ENCODE measurements at regions not wholly inside any gene's neighbourhood (a gene's known extent, or its start where the extent isn't known, plus 50 kb on each side); places are given as distances from the start of the nearest gene placed in this dataset.

DNA sequence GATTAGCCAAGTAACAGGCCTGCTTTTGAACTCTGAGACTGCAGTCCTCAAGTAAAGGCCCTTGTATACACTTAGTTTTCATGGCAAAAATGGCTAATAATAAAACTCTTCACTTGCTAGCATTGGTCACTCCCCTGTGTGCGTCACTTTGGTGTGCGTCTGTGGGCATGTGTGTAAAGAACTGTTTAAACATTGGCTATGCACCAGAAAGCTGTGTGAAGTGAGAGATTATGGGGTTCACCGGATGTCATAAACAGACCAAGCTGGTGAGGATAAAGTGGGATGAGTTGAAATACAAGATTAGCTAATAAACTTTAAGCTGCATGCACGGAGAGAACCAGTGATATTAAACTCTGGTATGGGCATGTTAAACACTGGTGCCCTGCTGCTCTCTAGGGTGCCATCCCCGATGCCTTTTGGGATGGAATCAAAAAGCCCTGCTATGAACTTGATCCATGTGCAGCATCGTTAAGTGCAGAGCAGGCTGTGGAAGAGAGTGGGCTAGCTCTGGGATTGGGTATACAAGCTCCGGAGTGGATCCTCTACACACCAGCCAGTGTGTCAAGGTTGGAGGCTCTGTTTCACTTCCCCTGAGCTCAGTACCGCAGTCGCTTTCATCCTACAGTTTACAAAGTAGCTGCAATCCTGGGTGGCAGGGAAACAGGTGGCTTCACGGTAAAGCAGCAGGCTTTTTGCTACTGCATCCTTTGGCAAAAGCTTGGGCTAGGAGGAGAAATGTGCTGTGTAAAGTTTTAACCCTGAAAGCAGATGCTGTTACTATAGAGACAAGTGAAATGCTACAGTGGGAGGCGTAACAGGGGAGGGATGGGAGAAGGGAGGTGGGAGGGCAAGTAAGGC lies 108.3 kb upstream of the SLC4A4 start:
- TF ChIP-seq, protein P1, sequence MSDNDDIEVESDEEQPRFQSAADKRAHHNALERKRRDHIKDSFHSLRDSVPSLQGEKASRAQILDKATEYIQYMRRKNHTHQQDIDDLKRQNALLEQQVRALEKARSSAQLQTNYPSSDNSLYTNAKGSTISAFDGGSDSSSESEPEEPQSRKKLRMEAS (IDR thresholded peaks at IDR 0.05; ENCODE audit: low read depth, low read length), result no peak
- TF ChIP-seq, protein P2, sequence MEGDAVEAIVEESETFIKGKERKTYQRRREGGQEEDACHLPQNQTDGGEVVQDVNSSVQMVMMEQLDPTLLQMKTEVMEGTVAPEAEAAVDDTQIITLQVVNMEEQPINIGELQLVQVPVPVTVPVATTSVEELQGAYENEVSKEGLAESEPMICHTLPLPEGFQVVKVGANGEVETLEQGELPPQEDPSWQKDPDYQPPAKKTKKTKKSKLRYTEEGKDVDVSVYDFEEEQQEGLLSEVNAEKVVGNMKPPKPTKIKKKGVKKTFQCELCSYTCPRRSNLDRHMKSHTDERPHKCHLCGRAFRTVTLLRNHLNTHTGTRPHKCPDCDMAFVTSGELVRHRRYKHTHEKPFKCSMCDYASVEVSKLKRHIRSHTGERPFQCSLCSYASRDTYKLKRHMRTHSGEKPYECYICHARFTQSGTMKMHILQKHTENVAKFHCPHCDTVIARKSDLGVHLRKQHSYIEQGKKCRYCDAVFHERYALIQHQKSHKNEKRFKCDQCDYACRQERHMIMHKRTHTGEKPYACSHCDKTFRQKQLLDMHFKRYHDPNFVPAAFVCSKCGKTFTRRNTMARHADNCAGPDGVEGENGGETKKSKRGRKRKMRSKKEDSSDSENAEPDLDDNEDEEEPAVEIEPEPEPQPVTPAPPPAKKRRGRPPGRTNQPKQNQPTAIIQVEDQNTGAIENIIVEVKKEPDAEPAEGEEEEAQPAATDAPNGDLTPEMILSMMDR (IDR thresholded peaks at IDR 0.05 in 2 of 3, conservative IDR thresholded peaks at IDR 0.05 in 1 of 3; ENCODE audit: control insufficient read depth in 2 of 3, extremely low read depth in 1 of 3, insufficient read depth in 1 of 3, low read depth in 3 of 3, low read length in 3 of 3), result no peak
- no peak for TF ChIP-seq CREB1 (IDR thresholded peaks at IDR 0.05; ENCODE audit: low read depth)
- no peak for TF ChIP-seq RB1 (IDR thresholded peaks at IDR 0.05; ENCODE audit: borderline replicate concordance)
- no peak for TF ChIP-seq RAD21 (IDR thresholded peaks at IDR 0.05; ENCODE audit: insufficient read depth, low read depth, low read length)
- TF ChIP-seq POLR2A (IDR thresholded peaks at IDR 0.05; ENCODE audit: low read depth, low read length), result no peak
- no peak for TF ChIP-seq JUND (IDR thresholded peaks at IDR 0.05; ENCODE audit: low read depth, low read length)
- TF ChIP-seq EP300 (IDR thresholded peaks at IDR 0.05; ENCODE audit: borderline replicate concordance in 1 of 2, control insufficient read depth in 1 of 2, low read depth in 2 of 2, low read length in 2 of 2), result no peak
- no peak for TF ChIP-seq CEBPB (IDR thresholded peaks at IDR 0.05; ENCODE audit: borderline replicate concordance in 1 of 2, low read depth in 2 of 2, low read length in 2 of 2)
- no peak for TF ChIP-seq EGR1 (IDR thresholded peaks at IDR 0.05; ENCODE audit: borderline replicate concordance in 1 of 2, low read depth in 2 of 2, low read length in 2 of 2)
- no peak for TF ChIP-seq FOXK2 (IDR thresholded peaks at IDR 0.05)
- TF ChIP-seq ZBED1 (IDR thresholded peaks at IDR 0.05; ENCODE audit: borderline replicate concordance), result no peak
